GM21526 (cell line): ENCODE measurements at regions not wholly inside any gene's neighbourhood (a gene's known extent, or its start where the extent isn't known, plus 50 kb on each side); places are given as distances from the start of the nearest gene placed in this dataset.

Experiments
- ATAC-seq: cut with Tn5 transposase; IDR thresholded peaks from one replicate; pipeline ENCODE4 v1.9.1; 2021; ENCODE audit warnings: moderate library complexity; ENCODE audit not compliant: unreplicated experiment, low FRiP score

DNA sequence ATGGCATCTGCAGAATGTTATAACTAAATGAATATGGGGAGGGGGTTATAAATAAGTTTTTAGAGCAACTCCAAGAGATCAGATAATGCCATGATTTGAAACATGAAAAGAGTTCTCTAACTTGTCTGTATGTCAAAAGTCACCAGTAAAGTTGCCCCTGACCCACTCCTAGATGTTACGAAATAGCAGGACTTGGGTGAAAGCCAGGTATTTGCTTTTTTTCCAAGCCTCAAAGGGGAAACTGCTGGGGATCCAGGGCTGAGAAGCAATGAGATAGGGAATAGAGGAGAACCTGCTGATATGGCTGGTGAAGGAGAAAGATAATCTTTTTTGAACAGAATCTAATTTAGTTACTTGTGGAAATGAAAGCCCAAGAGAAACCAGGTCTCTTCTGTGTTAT lies 191.5 kb upstream of the CDH20 start:
- no peak for ATAC-seq

DNA sequence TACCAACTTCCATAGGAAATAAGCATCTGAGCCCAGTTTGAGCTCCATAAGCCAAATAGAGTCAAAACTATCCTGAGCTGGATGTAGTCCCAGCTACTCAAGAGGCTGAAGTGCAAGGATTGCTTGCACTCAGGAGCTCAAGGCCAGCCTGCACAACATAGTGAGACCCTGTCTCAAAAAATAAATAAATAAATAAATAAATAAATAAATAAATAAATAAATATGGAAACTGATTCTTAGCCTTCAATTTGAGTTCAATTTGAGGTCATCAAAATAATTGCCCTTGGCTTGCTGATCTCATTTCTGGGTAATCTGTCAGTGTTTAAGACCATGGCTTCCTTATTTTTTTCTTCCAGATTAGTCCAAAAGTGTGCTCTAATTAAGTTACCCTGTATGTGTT lies 184.9 kb upstream of the CDH20 start:
- no peak for ATAC-seq

DNA sequence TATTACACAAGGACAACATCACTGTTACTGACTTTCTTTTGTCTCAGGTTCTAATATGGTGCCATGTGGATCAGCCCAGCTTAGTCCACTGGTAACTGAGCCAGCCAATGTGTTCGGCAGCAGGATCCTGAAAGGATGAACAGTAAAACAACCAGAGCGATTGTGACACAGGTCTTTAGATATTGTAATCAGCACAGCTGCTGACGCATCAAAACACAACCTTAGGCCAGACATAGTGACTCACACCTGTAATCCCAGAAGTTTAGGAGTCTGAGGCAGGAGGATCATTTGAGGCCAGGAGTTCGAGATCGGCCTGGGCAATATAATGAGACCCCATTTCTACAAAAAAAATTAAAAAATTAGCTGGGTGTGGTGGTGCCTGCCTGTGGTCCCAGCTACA lies 183.4 kb upstream of the CDH20 start:
- no peak for ATAC-seq

DNA sequence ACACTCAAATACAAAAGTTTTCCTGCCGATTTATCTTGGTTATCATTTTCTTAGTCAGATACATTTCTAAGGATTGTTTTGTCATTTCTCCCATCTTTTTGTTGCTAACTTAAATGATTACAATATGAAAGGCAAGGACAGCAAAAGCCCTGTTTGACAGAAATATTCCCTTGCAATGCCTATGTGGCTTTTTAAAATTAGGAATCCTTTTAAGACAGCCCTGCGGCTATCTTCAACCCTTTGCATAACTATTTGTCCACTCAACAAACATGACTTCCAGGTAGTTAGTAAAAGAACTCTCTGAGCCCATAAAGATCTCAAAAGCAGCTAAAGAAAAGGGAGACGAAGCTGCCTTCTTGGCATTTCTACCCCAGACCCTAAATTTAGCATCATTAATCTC lies 179.7 kb upstream of the CDH20 start:
- ATAC-seq = no peak

DNA sequence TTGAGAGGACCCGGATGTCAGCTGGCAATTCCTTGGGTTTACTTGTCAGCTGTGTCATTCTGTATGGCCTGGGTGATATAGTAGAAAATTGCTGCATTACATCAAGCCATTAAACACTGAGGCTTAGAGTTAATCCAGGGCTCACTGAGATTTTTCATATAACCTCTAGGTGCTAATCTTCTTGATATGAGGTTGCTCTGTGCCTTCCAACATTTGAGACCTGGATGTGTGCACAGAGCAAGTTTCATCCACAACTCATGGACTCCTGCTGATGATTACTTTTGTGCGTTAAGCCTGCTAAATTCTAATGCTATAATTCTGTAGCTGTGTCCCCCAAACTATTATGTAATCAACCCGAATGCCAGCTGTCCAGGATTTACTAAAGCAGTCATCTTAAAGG lies 178.4 kb upstream of the CDH20 start:
- ATAC-seq = no peak

DNA sequence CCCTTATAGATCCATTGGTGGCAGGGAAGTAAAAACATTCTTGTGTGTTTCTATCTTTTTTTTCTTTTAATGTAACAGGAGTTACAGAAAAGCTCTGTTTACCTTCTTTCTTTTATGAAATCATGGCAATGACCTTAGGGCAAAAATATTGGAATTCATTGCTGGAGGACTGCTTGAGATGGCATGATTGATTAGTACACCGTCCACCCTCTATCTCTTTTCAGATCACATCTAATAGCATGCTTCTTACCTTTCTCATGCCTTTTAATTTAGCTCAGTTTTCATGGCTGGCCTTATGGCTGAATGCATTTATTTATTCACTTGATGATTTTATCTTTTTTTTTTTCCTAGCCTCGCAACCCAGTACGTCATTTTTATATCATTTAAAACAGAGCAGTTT lies 177.6 kb upstream of the CDH20 start:
- no peak for ATAC-seq

DNA sequence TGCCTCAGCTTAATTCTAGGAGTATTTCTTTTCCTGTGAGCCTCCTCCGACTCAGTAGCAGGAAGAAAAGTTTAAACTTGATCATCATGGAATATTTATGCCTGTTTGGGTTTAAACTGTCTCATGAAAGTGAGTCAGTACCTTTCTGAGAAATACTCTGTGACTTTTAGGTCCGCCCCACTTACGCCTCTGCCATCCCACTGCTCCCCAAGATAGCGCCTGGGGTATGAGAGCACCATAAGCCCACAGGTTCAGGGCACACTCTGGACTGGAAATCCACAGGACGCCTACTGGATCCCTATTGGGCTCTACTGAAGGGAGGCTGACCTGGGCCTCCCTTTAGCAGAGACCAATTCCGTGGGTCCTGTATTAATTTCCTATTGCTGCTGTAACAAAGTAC lies 175.8 kb upstream of the CDH20 start:
- no peak for ATAC-seq

DNA sequence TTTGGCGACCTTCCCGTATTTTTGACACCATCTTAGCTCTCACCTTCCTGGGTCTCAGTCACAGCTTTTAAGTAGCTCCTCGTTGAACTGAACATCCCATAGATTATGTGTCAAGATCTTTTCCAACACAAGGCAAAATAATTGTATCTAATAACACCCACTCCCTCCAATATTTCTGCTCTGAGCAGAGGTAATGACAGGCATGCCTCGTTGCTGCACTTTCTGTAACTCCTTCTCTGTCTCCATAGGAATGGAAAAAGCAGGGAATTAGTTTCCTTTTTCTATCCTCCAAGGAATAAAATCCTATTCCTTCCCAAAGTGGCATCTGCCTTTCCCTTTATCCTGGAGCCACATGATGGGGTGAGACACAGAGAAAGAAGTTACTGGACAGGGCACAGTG lies 174.0 kb upstream of the CDH20 start:
- no peak for ATAC-seq

DNA sequence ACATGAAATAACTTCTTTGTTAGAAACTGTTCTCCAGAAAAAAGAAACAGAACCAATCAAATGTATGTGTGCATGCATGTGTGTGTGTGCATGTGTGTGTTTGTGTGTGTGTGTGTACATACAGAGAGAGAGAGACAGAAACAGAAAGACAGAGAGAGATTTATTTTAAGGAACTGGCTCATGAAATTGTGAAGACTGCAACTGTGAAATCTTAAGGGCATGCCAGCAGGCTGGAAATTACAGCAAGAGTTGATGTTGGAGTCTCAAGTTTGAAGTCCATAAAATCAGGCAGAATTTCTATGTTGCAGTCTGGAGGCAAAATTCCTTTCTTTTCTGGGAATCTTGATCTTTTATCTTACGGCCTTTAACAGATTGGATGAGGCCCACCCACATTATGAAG lies 168.9 kb upstream of the CDH20 start:
- ATAC-seq = no peak

DNA sequence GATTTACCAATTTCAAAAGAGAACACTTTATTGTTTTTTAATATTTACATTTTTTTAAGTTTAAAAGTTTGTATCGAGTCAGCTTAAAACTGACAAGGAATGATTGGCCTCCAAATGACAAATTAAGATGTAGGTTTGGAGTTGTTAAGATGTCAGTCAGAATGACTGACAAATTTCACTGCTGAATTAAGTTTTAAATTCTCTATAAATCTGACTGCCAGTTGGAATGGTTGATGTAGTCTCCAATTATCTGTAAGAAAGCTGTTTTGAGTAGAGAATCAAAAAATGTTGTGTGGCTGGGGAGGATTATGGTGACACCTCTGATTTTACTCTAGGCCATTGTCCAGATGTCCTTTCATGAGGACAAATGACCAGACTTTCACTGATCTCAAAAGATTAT lies 165.3 kb upstream of the CDH20 start:
- no peak for ATAC-seq

DNA sequence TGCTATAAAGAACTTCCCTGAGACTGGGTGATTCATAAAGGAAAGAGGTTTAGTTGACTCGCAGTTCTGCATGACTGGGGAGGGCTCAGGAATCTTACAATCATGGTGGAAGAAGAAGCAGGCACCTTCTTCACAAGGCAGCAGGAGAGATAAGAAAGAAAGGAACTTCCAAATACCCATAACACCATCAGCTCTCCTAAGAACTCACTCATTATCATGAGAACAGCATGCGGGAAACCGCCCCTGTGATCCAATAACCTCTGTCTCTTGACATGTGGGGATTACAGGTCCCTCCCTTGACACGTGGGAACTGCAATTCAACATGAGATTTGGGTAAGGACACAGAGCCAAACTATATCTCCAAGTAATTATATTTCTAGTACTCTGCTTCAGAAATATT lies 163.8 kb upstream of the CDH20 start:
- no peak for ATAC-seq

DNA sequence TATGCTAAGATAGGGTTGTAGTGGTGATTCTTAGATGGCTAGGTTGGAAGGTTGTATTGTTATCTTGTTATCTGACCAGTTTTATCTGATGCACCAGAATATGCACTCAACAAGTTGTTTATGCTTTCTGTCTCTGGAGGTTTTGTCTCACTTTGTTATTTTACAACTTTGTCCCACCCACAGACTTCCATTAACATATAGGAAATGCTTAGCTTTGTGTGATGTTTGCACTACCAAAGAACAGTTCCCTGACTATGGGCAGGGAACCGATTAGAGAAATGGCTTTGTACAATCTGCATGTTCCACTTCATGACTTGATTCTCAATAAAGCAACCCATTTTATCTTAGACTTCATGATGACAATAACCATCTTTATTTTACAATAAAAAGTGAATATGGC lies 160.6 kb upstream of the CDH20 start:
- ATAC-seq = no peak

DNA sequence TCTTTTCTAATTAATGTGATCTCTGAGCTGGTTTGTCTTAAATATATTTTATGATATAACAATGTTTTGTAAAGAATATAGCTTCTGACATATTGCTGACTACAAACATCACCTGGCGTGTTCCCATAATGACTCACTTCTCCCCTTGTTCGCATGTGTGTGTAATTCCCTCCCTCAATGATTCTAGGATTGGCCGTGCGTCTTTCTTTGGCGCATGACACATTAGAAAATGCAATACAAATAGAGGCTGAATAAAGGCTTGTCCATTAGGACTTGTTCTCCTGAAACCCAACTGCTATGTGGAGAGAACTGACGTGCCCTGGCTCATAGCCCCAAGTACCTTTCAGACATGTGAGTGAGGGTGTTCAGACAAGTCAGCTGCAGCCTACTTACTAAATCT lies 159.7 kb upstream of the CDH20 start:
- ATAC-seq = no peak

DNA sequence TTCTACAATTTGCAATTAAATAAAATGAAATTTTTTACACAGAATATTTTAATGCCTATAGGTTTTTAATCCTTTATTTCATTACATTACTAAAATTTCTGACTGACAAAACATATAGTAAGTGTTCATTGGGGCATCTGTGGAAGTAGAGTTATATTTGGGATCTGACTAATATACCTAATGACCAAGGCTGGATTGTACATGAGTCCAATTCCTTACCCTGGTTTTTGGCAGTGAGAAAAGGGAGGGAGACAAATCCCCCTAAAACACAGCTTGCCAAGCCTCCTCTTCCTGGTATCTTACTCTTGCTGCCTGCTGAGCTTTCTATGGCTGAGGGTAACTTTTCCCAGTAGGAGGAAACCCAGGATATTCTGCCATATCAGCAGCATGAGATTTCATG lies 149.4 kb upstream of the CDH20 start:
- no peak for ATAC-seq

DNA sequence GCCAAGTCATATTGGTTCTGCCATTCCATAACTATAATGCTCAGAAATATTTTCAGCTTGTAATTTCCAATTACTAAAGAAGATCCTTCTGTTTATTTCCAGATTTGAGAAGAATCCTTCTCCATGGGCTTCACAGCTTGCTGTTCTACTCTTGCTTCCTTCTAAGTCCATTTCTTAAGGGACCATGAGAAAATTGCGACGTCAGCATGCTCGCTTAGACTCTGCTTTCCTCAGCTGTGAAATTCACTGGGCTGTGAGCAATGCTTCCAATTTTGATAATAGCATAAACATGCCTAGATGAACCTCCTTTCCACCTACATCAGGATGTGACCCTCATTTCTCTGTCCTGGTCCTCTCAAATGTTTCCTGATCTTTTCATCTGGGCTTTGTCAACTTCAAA lies 145.3 kb upstream of the CDH20 start:
- no peak for ATAC-seq

DNA sequence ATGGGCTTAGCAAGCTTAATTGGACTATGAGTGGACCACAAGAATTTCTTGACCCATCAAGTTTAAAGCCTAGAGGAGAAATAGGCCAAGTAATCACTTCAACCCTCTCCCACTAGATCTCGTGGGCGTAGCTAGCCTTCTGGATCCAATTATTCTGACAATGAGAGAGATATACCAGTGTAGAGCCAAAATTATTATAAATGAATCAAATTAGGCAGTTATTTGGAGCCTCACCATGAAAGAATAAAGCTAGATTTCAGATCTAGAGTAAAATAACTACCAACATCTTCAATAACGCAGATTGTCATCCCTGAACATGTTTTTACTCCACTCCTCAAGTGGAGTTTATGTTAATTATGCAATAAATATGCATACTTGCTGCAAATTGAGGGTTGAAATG lies 143.9 kb upstream of the CDH20 start:
- no peak for ATAC-seq

DNA sequence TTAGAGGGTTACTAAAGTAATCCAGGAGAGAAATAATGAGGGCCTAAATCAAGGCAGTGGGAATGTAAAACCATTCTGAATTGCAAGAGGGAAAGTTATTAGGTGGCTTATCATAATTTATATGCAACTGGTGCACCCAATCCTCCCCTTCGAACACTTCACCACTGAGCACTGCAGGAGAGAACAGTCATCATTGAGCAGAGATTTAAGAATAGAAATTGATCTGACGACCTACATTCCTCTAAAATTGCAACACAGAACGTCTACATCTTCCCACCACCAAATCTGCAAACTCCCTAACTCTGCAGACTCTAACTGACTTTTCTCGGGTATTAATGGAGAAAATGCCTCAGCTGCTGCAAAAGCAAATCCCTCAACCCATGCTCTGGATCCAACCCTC lies 138.5 kb upstream of the CDH20 start:
- no peak for ATAC-seq

DNA sequence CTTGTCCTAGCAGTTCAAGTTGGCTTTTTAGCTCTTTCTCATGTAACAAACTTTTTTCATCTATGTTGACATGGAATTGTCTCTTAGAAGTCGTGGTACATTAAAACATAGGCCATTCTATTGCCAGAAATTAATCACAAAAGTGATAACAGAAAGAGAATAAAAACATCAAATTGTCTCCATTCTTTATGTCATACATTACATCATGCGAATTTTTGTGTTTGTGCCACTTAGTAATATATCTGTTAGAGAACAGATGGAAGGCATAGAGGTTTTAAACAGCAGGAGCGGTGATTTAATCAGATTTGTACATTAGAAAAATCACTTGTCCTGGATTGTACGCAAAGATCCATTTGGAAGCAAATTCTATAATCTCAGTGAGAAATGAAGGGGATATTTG lies 136.5 kb upstream of the CDH20 start:
- ATAC-seq = no peak

DNA sequence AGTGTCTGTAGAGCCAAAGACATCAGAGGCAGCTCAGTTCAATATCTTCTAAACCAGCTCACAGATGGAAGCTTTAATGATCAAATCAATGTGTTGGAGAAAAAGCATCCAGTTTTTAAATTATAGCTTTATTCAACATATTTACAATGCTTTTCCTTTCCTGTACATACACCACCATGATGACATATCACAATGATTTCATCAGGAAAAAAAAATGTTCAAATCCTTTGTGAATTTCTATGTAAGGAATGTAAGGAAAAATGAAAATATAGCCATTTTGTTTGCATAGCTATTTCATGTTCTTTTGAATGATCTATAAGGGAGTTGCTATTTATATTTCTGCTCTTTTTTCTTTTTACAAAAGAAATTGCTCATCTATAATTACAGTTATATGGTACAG lies 134.7 kb upstream of the CDH20 start:
- no peak for ATAC-seq

DNA sequence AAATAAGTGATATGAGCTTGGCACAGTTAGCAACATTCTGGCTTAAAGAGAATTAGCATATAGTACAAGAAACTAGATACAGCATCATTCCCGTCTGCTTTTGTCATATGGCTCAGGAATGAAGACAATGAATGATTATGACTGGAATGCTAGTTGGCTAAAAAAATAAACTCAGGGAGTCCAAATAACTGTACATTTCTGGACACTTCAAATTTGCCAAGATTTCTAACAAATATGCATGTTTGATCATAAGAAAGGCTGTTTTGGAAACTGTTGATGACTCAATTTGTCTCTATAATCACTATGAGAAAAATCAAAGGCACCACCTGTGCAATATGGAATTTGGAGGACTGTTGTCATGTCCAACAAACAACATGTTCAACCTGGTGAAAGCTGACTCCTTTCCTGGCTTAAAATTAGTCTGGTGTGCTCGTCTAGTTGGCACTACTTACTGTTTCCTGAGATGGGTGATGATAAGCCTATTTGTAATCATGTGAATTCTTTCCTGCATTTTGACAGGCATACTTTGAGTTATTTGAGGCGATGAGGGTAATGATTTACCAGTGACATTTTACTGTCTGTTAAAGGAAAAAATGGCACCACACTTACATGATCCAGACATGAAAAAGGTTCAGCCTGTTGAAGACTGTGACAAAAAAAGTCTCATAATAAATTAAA lies 133.9 kb upstream of the CDH20 start:
- ATAC-seq = no peak

DNA sequence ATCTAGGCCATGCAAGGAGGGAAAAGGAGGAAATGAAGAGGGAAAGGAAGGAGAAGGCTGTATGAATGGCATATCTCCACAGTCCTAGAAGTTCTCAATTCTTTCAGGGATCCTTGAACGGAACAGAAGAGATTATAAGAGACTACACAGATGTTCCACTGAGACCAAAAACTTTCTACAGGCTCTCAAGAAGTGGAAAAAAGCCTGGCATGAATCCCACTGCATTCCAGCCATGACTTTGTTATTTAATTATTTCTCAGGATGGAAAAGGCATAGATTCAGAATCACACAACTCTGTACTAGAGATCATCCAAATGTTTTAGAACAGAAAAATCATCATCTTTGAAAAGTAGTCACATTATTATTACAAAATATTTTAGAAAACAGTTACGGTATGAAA lies 131.7 kb upstream of the CDH20 start:
- no peak for ATAC-seq

DNA sequence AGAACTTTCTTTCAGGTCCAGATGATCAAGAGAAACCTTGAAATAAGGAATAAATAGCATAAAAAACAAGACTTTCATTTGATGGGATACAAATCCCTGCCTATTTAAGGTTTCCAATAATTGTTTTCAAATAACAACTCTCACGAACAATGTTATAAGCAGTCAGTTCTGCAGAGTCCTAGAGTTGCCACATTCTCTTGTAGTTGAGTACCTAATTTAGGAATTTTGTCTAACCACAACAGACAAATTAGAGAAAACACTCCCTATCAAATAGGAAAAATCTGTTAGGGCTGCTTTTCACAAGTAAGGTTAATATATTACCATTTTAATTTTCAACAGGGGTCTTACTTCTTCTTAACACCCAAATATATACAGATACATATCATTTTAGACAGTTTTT lies 130.1 kb upstream of the CDH20 start:
- ATAC-seq = no peak

DNA sequence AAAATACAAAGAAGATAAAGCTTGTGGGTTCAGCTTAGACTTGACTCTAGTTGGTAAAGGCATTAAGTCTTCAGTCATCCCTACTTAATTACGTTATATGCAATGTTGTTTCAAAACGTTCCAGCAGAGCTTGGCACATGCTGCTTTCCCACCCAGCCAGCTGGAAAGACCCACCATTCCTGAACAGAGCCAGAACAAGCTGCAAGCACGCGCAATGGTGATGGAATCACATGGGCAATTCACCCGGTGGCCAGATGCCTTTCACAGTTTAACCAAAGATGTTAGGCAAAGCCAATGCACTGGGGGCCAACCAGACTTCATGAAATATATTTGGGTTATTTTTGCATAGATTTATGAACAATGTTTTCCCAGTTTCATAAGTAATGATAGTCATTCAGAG lies 123.4 kb upstream of the CDH20 start:
- ATAC-seq = no peak
